ENCODE measurements at regions not wholly inside any gene's neighbourhood (a gene's known extent, or its start where the extent isn't known, plus 50 kb on each side); places are given as distances from the start of the nearest gene placed in this dataset.

GRCh38 chr12:67842124-67842523, 147.1 kb upstream of the IFNG-AS1 start (continued):
- TF ChIP-seq ZBTB2 (CRISPR knock-in tag; IDR thresholded peaks at IDR 0.05; ENCODE audit: low read depth) (no peak), CEBPB (IDR thresholded peaks at IDR 0.05; ENCODE audit: borderline replicate concordance, low read depth, low read length) (no peak)

DNA sequence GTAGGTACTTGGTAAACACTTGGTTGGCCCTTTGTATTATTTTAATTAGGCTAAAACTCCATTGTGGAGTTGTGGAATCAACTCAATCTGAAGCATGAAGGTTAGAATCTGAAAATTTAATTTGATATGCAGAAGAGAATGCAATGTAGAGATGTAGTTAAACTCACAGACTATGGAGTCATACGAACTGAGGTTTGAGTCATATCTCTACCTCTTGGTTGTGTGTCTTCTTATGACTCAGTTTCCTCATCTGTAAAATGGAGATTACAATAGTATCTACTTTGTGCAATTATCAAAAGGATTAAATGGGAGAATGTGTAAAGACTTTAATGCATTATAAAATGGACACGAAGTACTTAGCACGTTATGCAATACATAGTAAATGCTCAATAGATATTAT, 146.0 kb upstream of the IFNG-AS1 start:
- no peaks in the 10 kb centered on the region for H3K36me3 ChIP-seq (replicated peaks in 1 of 2; ENCODE audit: control insufficient read depth in 1 of 2, insufficient read depth in 2 of 2, low read length in 2 of 2)
- intact Hi-C loops (cut with micrococcal nuclease; ENCODE audit: unreplicated experiment) = no loop called here
- H3K27me3 ChIP-seq (ENCODE audit: control insufficient read depth in 1 of 2, insufficient read depth in 2 of 2, low read length in 2 of 2) = no peaks in the 10 kb centered on the region
- H3K4me1 ChIP-seq (ENCODE audit: insufficient read depth, low read length) = no peaks in the 10 kb centered on the region
- peaks cover 1% of the 10 kb centered on the region; the same call in 1 of the 2 replicates for H3K9me3 ChIP-seq (ENCODE audit: low read length)
- FAIRE-seq = no peak
- H3K9ac ChIP-seq (ENCODE audit: insufficient read depth, low read depth, low read length) = no peak overlapping the region
- H3K27ac ChIP-seq (ENCODE audit: extremely low read length, insufficient read depth, low read length) = no peak overlapping the region
- no peaks in the 10 kb centered on the region for H3K79me2 ChIP-seq (ENCODE audit: insufficient read depth, low read length)
- ChIA-PET POLR2A (no interaction called here), CTCF (ENCODE audit: low intra/inter-chr PET ratio, low total read pairs) (no interaction called here)
- BruUV-seq (replicated peaks) = no TSS peak
- in situ Hi-C loops (cut with HindIII; ENCODE audit: extremely low pct_ligation_motif_present, low pct_unique_long_range_greater_than_20kb) = no loop called here
- ATAC-seq = no peak
- H3K4me2 ChIP-seq (ENCODE audit: low read depth, low read length) = no peak overlapping the region
- TF ChIP-seq ETS1 (CRISPR knock-in tag; IDR thresholded peaks at IDR 0.05) = no peak
- no peak for TF ChIP-seq SMAD9 (CRISPR knock-in tag; IDR thresholded peaks at IDR 0.05)
- TF ChIP-seq ZBTB2 (CRISPR knock-in tag; IDR thresholded peaks at IDR 0.05; ENCODE audit: low read depth) = no peak
- TF ChIP-seq, protein P1, sequence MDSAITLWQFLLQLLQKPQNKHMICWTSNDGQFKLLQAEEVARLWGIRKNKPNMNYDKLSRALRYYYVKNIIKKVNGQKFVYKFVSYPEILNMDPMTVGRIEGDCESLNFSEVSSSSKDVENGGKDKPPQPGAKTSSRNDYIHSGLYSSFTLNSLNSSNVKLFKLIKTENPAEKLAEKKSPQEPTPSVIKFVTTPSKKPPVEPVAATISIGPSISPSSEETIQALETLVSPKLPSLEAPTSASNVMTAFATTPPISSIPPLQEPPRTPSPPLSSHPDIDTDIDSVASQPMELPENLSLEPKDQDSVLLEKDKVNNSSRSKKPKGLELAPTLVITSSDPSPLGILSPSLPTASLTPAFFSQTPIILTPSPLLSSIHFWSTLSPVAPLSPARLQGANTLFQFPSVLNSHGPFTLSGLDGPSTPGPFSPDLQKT (CRISPR knock-in tag; IDR thresholded peaks at IDR 0.05; ENCODE audit: borderline replicate concordance) = no peak
- TF ChIP-seq ZFY (CRISPR knock-in tag; IDR thresholded peaks at IDR 0.05) = no peak
- TF ChIP-seq SP140L (CRISPR knock-in tag; IDR thresholded peaks at IDR 0.05; ENCODE audit: borderline replicate concordance) = no peak
- TF ChIP-seq HHEX (CRISPR knock-in tag; IDR thresholded peaks at IDR 0.05) = no peak
- TF ChIP-seq MLXIP (CRISPR knock-in tag; IDR thresholded peaks at IDR 0.05; ENCODE audit: borderline replicate concordance) = no peak
- no peak for TF ChIP-seq ZNF18 (CRISPR knock-in tag; IDR thresholded peaks at IDR 0.05; ENCODE audit: insufficient replicate concordance)
- no peak for TF ChIP-seq FOXC1 (CRISPR knock-in tag; IDR thresholded peaks at IDR 0.05; ENCODE audit: borderline replicate concordance)
- no peak overlapping the region for H3K4me3 ChIP-seq (replicated peaks in 1 of 3; ENCODE audit: insufficient read depth in 1 of 3, low read depth in 2 of 3, low read length in 3 of 3)
- H2AFZ ChIP-seq (ENCODE audit: low read length) = no peak overlapping the region
- WGBS (ENCODE audit: low lambda C conversion rate) = 1% methylated on average over 3 of the region's 3 CpGs
- no peak for DNase-seq (ENCODE audit: low spot score)
- no peaks in the 10 kb centered on the region for H4K20me1 ChIP-seq (ENCODE audit: insufficient read depth, low read length)
